ENCODE measurements at regions not wholly inside any gene's neighbourhood (a gene's known extent, or its start where the extent isn't known, plus 50 kb on each side); places are given as distances from the start of the nearest gene placed in this dataset.
A peak's percentile ranks its signal among the peaks of the same experiment; 100 is the strongest.

GRCh38 chr14:38042322-38042721 lies 165.4 kb upstream of the SSTR1 start:
- CTCF ChIA-PET: no interaction called here
- no peak for DNase-seq (ENCODE audit: low spot score)
- peaks cover 17% of the 10 kb centered on the region for H3K4me1 Mint-ChIP-seq
- peak; percentile 34; the same call in 1 of the 2 replicates for ATAC-seq
- H3K27ac Mint-ChIP-seq: no peak overlapping the region
- no peaks in the 10 kb centered on the region for H3K9me3 Mint-ChIP-seq
- H3K27me3 Mint-ChIP-seq (ENCODE audit: low read depth): 0 out of 2 replicates have a peak, but pooled peaks cover 4% of the 10 kb centered on the region
- H3K4me3 Mint-ChIP-seq: no peak overlapping the region
- TF ChIP-seq ZNF263 (CRISPR knock-in tag; IDR thresholded peaks at IDR 0.05; ENCODE audit: low read depth) (no peak), EMX1 (CRISPR knock-in tag; IDR thresholded peaks at IDR 0.05) (no peak), ZBTB43 (CRISPR knock-in tag; IDR thresholded peaks at IDR 0.05) (no peak), USF2 (CRISPR knock-in tag; IDR thresholded peaks at IDR 0.05) (no peak), ZNF138 (CRISPR knock-in tag; conservative IDR thresholded peaks at IDR 0.05) (no peak), FOXK1 (CRISPR knock-in tag; IDR thresholded peaks at IDR 0.05) (no peak), OVOL2 (CRISPR knock-in tag; IDR thresholded peaks at IDR 0.05; ENCODE audit: borderline replicate concordance) (no peak)
- TF ChIP-seq, protein P1, sequence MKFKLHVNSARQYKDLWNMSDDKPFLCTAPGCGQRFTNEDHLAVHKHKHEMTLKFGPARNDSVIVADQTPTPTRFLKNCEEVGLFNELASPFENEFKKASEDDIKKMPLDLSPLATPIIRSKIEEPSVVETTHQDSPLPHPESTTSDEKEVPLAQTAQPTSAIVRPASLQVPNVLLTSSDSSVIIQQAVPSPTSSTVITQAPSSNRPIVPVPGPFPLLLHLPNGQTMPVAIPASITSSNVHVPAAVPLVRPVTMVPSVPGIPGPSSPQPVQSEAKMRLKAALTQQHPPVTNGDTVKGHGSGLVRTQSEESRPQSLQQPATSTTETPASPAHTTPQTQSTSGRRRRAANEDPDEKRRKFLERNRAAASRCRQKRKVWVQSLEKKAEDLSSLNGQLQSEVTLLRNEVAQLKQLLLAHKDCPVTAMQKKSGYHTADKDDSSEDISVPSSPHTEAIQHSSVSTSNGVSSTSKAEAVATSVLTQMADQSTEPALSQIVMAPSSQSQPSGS (CRISPR knock-in tag; IDR thresholded peaks at IDR 0.05; ENCODE audit: borderline replicate concordance, low read depth): no peak
- TF ChIP-seq, protein P2, sequence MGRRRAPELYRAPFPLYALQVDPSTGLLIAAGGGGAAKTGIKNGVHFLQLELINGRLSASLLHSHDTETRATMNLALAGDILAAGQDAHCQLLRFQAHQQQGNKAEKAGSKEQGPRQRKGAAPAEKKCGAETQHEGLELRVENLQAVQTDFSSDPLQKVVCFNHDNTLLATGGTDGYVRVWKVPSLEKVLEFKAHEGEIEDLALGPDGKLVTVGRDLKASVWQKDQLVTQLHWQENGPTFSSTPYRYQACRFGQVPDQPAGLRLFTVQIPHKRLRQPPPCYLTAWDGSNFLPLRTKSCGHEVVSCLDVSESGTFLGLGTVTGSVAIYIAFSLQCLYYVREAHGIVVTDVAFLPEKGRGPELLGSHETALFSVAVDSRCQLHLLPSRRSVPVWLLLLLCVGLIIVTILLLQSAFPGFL (CRISPR knock-in tag; IDR thresholded peaks at IDR 0.05; ENCODE audit: borderline replicate concordance): no peak
- no peaks in the 10 kb centered on the region for H3K36me3 Mint-ChIP-seq
- POLR2A ChIA-PET: no interaction called here

DNA sequence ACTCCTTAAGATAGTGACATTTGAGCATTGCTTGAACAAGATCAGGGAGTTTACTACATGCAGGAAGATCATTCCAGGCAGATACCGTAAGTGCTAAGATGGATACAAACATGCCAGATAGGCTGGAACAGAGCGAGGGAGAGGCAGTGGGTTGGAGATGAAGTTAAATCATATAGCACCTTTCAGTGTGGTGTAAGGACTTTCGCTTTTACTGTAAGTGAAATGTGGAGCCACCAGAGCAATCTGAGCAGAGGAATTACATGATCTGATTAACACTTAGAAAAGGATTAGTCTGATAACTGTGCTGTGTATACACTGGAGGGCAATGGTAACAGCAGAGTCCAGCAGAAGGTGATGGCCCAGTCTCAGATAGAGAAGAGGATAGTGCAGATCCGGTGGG lies 163.0 kb upstream of the SSTR1 start:
- no peaks in the 10 kb centered on the region for H3K36me3 Mint-ChIP-seq
- ATAC-seq (no peak), DNase-seq (ENCODE audit: low spot score) (no peak)
- peaks cover 38% of the 10 kb centered on the region for H3K4me1 Mint-ChIP-seq
- no peak overlapping the region for H3K4me3 Mint-ChIP-seq
- H3K27ac Mint-ChIP-seq: no peak overlapping the region
- H3K27me3 Mint-ChIP-seq (ENCODE audit: low read depth): 0 out of 2 replicates have a peak, but pooled peaks cover 4% of the 10 kb centered on the region
- CTCF ChIA-PET: no interaction called here
- H3K9me3 Mint-ChIP-seq: no peaks in the 10 kb centered on the region
- POLR2A ChIA-PET: no interaction called here
- no peak for TF ChIP-seq PRRX2 (CRISPR knock-in tag; IDR thresholded peaks at IDR 0.05)
- TF ChIP-seq, protein P3, sequence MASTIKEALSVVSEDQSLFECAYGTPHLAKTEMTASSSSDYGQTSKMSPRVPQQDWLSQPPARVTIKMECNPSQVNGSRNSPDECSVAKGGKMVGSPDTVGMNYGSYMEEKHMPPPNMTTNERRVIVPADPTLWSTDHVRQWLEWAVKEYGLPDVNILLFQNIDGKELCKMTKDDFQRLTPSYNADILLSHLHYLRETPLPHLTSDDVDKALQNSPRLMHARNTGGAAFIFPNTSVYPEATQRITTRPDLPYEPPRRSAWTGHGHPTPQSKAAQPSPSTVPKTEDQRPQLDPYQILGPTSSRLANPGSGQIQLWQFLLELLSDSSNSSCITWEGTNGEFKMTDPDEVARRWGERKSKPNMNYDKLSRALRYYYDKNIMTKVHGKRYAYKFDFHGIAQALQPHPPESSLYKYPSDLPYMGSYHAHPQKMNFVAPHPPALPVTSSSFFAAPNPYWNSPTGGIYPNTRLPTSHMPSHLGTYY (CRISPR knock-in tag; IDR thresholded peaks at IDR 0.05): no peak
- no peak for TF ChIP-seq FOXP1 (CRISPR knock-in tag; IDR thresholded peaks at IDR 0.05; ENCODE audit: borderline replicate concordance)
- no peak for TF ChIP-seq ZBTB43 (CRISPR knock-in tag; IDR thresholded peaks at IDR 0.05)
- no peak for TF ChIP-seq ZNF423 (CRISPR knock-in tag; IDR thresholded peaks at IDR 0.05)
- no peak for TF ChIP-seq USF2 (CRISPR knock-in tag; IDR thresholded peaks at IDR 0.05)
- no peak for TF ChIP-seq GABPB1 (CRISPR knock-in tag; IDR thresholded peaks at IDR 0.05)
- TF ChIP-seq, protein P4, sequence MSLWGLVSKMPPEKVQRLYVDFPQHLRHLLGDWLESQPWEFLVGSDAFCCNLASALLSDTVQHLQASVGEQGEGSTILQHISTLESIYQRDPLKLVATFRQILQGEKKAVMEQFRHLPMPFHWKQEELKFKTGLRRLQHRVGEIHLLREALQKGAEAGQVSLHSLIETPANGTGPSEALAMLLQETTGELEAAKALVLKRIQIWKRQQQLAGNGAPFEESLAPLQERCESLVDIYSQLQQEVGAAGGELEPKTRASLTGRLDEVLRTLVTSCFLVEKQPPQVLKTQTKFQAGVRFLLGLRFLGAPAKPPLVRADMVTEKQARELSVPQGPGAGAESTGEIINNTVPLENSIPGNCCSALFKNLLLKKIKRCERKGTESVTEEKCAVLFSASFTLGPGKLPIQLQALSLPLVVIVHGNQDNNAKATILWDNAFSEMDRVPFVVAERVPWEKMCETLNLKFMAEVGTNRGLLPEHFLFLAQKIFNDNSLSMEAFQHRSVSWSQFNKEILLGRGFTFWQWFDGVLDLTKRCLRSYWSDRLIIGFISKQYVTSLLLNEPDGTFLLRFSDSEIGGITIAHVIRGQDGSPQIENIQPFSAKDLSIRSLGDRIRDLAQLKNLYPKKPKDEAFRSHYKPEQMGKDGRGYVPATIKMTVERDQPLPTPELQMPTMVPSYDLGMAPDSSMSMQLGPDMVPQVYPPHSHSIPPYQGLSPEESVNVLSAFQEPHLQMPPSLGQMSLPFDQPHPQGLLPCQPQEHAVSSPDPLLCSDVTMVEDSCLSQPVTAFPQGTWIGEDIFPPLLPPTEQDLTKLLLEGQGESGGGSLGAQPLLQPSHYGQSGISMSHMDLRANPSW (CRISPR knock-in tag; conservative IDR thresholded peaks at IDR 0.05; ENCODE audit: low read depth): no peak
- TF ChIP-seq CREM (CRISPR knock-in tag; IDR thresholded peaks at IDR 0.05): no peak
- TF ChIP-seq ZSCAN18 (CRISPR knock-in tag; IDR thresholded peaks at IDR 0.05): no peak
- TF ChIP-seq TCF7 (CRISPR knock-in tag; IDR thresholded peaks at IDR 0.05; ENCODE audit: low read depth): no peak
- TF ChIP-seq JUN (CRISPR knock-in tag; IDR thresholded peaks at IDR 0.05): no peak
- TF ChIP-seq, protein P2 (CRISPR knock-in tag; IDR thresholded peaks at IDR 0.05; ENCODE audit: borderline replicate concordance): no peak
- TF ChIP-seq ZNF416 (CRISPR knock-in tag; IDR thresholded peaks at IDR 0.05): no peak

Data from WTC11 (cell line).